Uterus (tissue), 2 donors: ENCODE measurements at regions not wholly inside any gene's neighbourhood (a gene's known extent, or its start where the extent isn't known, plus 50 kb on each side); places are given as distances from the start of the nearest gene placed in this dataset.

ENCODE experiments used
- CTCF ChIP-seq, 4 experiments: fragments of 200-600 bp in 2 of 4; fragments of 450-650 bp in 2 of 4; sonication (generic) in 2 of 4; IDR thresholded peaks; one replicate each; pipeline ENCODE4 v1.5.1; 2016 to 2019; ENCODE audit warnings: antibody characterized with exemption in 4 of 4, mild to moderate bottlenecking in 2 of 4, moderate library complexity in 1 of 4
- POLR2A ChIP-seq, 2 donors: fragments of 450-650 bp; IDR thresholded peaks; one replicate each; pipeline ENCODE4 v1.6.1; 2016; ENCODE audit warnings: antibody characterized with exemption in 2 of 2, mild to moderate bottlenecking in 1 of 2, moderate library complexity in 1 of 2

GRCh38 chr7:35528381-35528977 is 166.5 kb downstream of the HERPUD2 start:
- no peak for TF ChIP-seq CTCF (IDR thresholded peaks at IDR 0.05)
- no peak for TF ChIP-seq POLR2A (IDR thresholded peaks at IDR 0.05)
